ENCODE measurements at regions not wholly inside any gene's neighbourhood (a gene's known extent, or its start where the extent isn't known, plus 50 kb on each side); places are given as distances from the start of the nearest gene placed in this dataset.

GRCh38 chr15:46556559-46557379 is 921.9 kb downstream of the SQOR start:
- H3K36me3 ChIP-seq: no peaks in the 10 kb centered on the region
- no peak for TF ChIP-seq CTCF (IDR thresholded peaks at IDR 0.05; ENCODE audit: borderline replicate concordance)
- no peak for DNase-seq

GRCh38 chr15:46567968-46568367 is 933.1 kb downstream of the SQOR start:
- Histone ChIP-seq H3K4me1 (no peaks in the 10 kb centered on the region), H3K27me3 (ENCODE audit: low read depth) (no peaks in the 10 kb centered on the region), H3K9me3 (replicated peaks) (no peaks in the 10 kb centered on the region), H3K27ac (replicated peaks) (no peak overlapping the region), H3K36me3 (no peaks in the 10 kb centered on the region), H3K4me3 (no peak overlapping the region)
- no peak for DNase-seq
- intact Hi-C loops (cut with micrococcal nuclease): no loop called here
- no peak for TF ChIP-seq CTCF (IDR thresholded peaks at IDR 0.05; ENCODE audit: borderline replicate concordance)

More at GRCh38 chr15:46556559-46557379, 921.9 kb downstream of the SQOR start:
- H3K27me3 ChIP-seq (ENCODE audit: low read depth): no peaks in the 10 kb centered on the region
- H3K9me3 ChIP-seq (replicated peaks): peaks cover 17% of the 10 kb centered on the region
- intact Hi-C loops (cut with micrococcal nuclease): no loop called here
- H3K27ac ChIP-seq (replicated peaks): no peak overlapping the region
- H3K4me3 ChIP-seq: no peak overlapping the region
- H3K4me1 ChIP-seq: no peaks in the 10 kb centered on the region

GRCh38 chr15:46569781-46570180 is 935.0 kb downstream of the SQOR start:
- no peak overlapping the region for H3K27ac ChIP-seq (replicated peaks)
- no peak overlapping the region for H3K4me3 ChIP-seq
- TF ChIP-seq CTCF (IDR thresholded peaks at IDR 0.05; ENCODE audit: borderline replicate concordance): no peak
- no peaks in the 10 kb centered on the region for H3K27me3 ChIP-seq (ENCODE audit: low read depth)
- H3K9me3 ChIP-seq (replicated peaks): no peaks in the 10 kb centered on the region
- intact Hi-C loops (cut with micrococcal nuclease): no loop called here
- H3K4me1 ChIP-seq: no peaks in the 10 kb centered on the region
- no peak for DNase-seq
- no peaks in the 10 kb centered on the region for H3K36me3 ChIP-seq

- Histone ChIP-seq H3K27ac (replicated peaks) (no peak overlapping the region), H3K36me3 (no peaks in the 10 kb centered on the region), H3K27me3 (ENCODE audit: low read depth) (no peaks in the 10 kb centered on the region), H3K4me1 (no peaks in the 10 kb centered on the region), H3K9me3 (replicated peaks) (no peaks in the 10 kb centered on the region), H3K4me3 (no peak overlapping the region)
- DNase-seq: no peak
- TF ChIP-seq CTCF (IDR thresholded peaks at IDR 0.05; ENCODE audit: borderline replicate concordance): no peak
- intact Hi-C loops (cut with micrococcal nuclease): no loop called here
These were observed 942.0 kb downstream of the SQOR start for GRCh38 chr15:46576646-46577395.

- no peak for DNase-seq
- no peak for TF ChIP-seq CTCF (IDR thresholded peaks at IDR 0.05; ENCODE audit: borderline replicate concordance)
- Histone ChIP-seq H3K4me1 (no peaks in the 10 kb centered on the region), H3K9me3 (replicated peaks) (no peaks in the 10 kb centered on the region), H3K4me3 (no peak overlapping the region), H3K36me3 (no peaks in the 10 kb centered on the region), H3K27me3 (ENCODE audit: low read depth) (no peaks in the 10 kb centered on the region), H3K27ac (replicated peaks) (no peak overlapping the region)
- intact Hi-C loops (cut with micrococcal nuclease): no loop called here
These were observed 942.9 kb downstream of the SQOR start for GRCh38 chr15:46577767-46578166.
